ENCODE measurements at regions not wholly inside any gene's neighbourhood (a gene's known extent, or its start where the extent isn't known, plus 50 kb on each side); places are given as distances from the start of the nearest gene placed in this dataset.
"Not testable (repeated sequence)": the region's sequence is repeated elsewhere in the genome, so short reads cannot be mapped to it uniquely, and the experiment has no call there.

DNA sequence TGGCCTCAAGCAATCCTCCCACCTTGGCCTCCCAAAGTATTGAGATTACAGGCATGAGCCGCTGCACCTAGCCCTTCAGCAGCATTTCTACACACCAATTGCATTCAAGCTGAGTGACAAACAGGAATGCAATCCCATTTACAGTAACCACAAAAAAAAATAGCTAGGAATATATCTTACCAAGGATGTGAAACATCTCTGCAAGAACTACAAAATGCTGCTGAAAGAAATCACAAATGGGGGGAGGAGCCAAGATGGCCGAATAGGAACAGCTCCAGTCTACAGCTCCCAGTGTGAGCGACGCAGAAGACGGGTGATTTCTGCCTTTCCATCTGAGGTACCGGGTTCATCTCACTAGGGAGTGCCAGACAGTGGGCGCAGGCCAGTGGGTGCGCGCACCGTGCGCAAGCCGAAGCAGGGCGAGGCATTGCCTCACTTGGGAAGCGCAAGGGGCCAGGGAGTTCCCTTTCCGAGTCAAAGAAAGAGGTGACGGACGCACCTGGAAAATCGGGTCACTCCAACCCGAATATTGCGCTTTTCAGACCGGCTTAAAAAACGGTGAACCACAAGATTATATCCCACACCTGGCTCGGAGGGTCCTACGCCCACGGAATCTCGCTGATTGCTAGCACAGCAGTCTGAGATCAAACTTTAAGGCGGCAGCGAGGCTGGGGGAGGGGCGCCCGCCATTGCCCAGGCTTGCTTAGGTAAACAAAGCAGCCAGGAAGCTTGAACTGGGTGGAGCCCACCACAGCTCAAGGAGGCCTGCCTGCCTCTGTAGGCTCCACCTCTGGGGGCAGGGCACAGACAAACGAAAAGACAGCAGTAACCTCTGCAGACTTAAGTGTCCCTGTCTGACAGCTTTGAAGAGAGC, 116.1 kb upstream of the GRB10 start:
- TF ChIP-seq YY1 (IDR thresholded peaks at IDR 0.05; ENCODE audit: extremely low read depth, insufficient replicate concordance, low read depth, low read length); POLR2AphosphoS5 (IDR thresholded peaks at IDR 0.05; ENCODE audit: low read depth, low read length); FOSL1 (IDR thresholded peaks at IDR 0.05; ENCODE audit: low read depth); EZH2 (IDR thresholded peaks at IDR 0.05); SRF (IDR thresholded peaks at IDR 0.05; ENCODE audit: low read depth); POLR2A (IDR thresholded peaks at IDR 0.05; ENCODE audit: borderline replicate concordance, extremely low read depth, insufficient read depth, insufficient read length); EZH2phosphoT487 (IDR thresholded peaks at IDR 0.05; ENCODE audit: borderline replicate concordance): not testable (repeated sequence)
- TF ChIP-seq, protein P1, sequence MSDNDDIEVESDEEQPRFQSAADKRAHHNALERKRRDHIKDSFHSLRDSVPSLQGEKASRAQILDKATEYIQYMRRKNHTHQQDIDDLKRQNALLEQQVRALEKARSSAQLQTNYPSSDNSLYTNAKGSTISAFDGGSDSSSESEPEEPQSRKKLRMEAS (IDR thresholded peaks at IDR 0.05) = not testable (repeated sequence)
- TF ChIP-seq, protein P2, sequence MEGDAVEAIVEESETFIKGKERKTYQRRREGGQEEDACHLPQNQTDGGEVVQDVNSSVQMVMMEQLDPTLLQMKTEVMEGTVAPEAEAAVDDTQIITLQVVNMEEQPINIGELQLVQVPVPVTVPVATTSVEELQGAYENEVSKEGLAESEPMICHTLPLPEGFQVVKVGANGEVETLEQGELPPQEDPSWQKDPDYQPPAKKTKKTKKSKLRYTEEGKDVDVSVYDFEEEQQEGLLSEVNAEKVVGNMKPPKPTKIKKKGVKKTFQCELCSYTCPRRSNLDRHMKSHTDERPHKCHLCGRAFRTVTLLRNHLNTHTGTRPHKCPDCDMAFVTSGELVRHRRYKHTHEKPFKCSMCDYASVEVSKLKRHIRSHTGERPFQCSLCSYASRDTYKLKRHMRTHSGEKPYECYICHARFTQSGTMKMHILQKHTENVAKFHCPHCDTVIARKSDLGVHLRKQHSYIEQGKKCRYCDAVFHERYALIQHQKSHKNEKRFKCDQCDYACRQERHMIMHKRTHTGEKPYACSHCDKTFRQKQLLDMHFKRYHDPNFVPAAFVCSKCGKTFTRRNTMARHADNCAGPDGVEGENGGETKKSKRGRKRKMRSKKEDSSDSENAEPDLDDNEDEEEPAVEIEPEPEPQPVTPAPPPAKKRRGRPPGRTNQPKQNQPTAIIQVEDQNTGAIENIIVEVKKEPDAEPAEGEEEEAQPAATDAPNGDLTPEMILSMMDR (IDR thresholded peaks at IDR 0.05 in 2 of 3, conservative IDR thresholded peaks at IDR 0.05 in 1 of 3; ENCODE audit: borderline replicate concordance in 1 of 3, insufficient read depth in 1 of 3, low read depth in 2 of 3, low read length in 2 of 3) = not testable (repeated sequence)
